Cardiac fibroblast (primary cell): ENCODE measurements at regions not wholly inside any gene's neighbourhood (a gene's known extent, or its start where the extent isn't known, plus 50 kb on each side); places are given as distances from the start of the nearest gene placed in this dataset.
A peak's percentile ranks its signal among the peaks of the same experiment; 100 is the strongest.

ENCODE experiments used
- DNase-seq, 2 donors: peaks; one replicate each; pipeline versions ENCODE4 v3.0.0 to v3.0.0-alpha.2; 2010; ENCODE audit warnings: low read depth in 2 of 2
- H3K4me3 ChIP-seq, 2 donors: replicated peaks in 1 of 2; 1 replicate in 1 of 2; 2 replicates in 1 of 2; pipeline ENCODE4 v1.5.1; 2011; ENCODE audit warnings: low read depth in 2 of 2, low read length in 2 of 2, mild to moderate bottlenecking in 2 of 2, moderate library complexity in 1 of 2
- CTCF ChIP-seq: IDR thresholded peaks from one replicate; pipeline ENCODE4 v1.5.1; 2011; ENCODE audit warnings: low read depth, mild to moderate bottlenecking, low read length, inconsistent platforms

GRCh38 chr12:118866346-118866745, 115.0 kb upstream of the SRRM4 start:
- DNase-seq: no peak
- no peak for TF ChIP-seq CTCF

GRCh38 chr12:118870551-118870950, 110.8 kb upstream of the SRRM4 start:
- no peak for DNase-seq
- H3K4me3 ChIP-seq: no peak overlapping the region
- TF ChIP-seq CTCF: no peak

More at GRCh38 chr12:118866346-118866745, 115.0 kb upstream of the SRRM4 start:
- H3K4me3 ChIP-seq: no peak overlapping the region

- DNase-seq: no peak
- TF ChIP-seq CTCF: no peak
- H3K4me3 ChIP-seq: no peak overlapping the region
Observed at GRCh38 chr12:118874698-118875548, 106.4 kb upstream of the SRRM4 start.

GRCh38 chr12:118880720-118881493, 100.4 kb upstream of the SRRM4 start:
- H3K4me3 ChIP-seq: no peak overlapping the region
- TF ChIP-seq CTCF: no peak
- no peak for DNase-seq

- no peak overlapping the region for H3K4me3 ChIP-seq
- peak in 1 of 2 donors; percentile 5 for DNase-seq
- TF ChIP-seq CTCF: no peak
Observed at GRCh38 chr12:118884226-118884625, 97.1 kb upstream of the SRRM4 start.

GRCh38 chr12:118900993-118901392, 80.3 kb upstream of the SRRM4 start:
- TF ChIP-seq CTCF: no peak
- DNase-seq: no peak
- no peak overlapping the region for H3K4me3 ChIP-seq
